GM19455 (cell line): ENCODE measurements at regions not wholly inside any gene's neighbourhood (a gene's known extent, or its start where the extent isn't known, plus 50 kb on each side); places are given as distances from the start of the nearest gene placed in this dataset.
"Not testable (repeated sequence)": the region's sequence is repeated elsewhere in the genome, so short reads cannot be mapped to it uniquely, and the experiment has no call there.

Source experiments
- ATAC-seq: cut with Tn5 transposase; IDR thresholded peaks from one replicate; pipeline ENCODE4 v1.9.1; 2021; ENCODE audit not compliant: unreplicated experiment

- no peak for ATAC-seq
Observed at GRCh38 chr12:83321971-83322370, 635.3 kb downstream of the TMTC2 start.

- no peak for ATAC-seq
Observed at GRCh38 chr12:83320350-83320749, 633.6 kb downstream of the TMTC2 start.

- ATAC-seq, result no peak
Observed at GRCh38 chr12:83318386-83319098, 631.8 kb downstream of the TMTC2 start.

- ATAC-seq, result no peak
Observed at GRCh38 chr12:83317595-83317994, 630.9 kb downstream of the TMTC2 start.

- no peak for ATAC-seq
Observed at GRCh38 chr12:83313827-83314226, 627.1 kb downstream of the TMTC2 start.

GRCh38 chr12:83313322-83313721 is 626.6 kb downstream of the TMTC2 start:
- no peak for ATAC-seq

- no peak for ATAC-seq
Observed at GRCh38 chr12:83276904-83277303, 590.2 kb downstream of the TMTC2 start.

- no peak for ATAC-seq
Observed at GRCh38 chr12:83271201-83271600, 584.5 kb downstream of the TMTC2 start.

GRCh38 chr12:83265808-83266207 is 579.1 kb downstream of the TMTC2 start:
- no peak for ATAC-seq

GRCh38 chr12:83261998-83262397 is 575.3 kb downstream of the TMTC2 start:
- ATAC-seq, result no peak

- not testable (repeated sequence) for ATAC-seq
Observed at GRCh38 chr12:83260126-83260525, 573.4 kb downstream of the TMTC2 start.

GRCh38 chr12:83257726-83258125 is 571.0 kb downstream of the TMTC2 start:
- ATAC-seq, result no peak

- ATAC-seq, result no peak
Observed at GRCh38 chr12:83256562-83256961, 569.9 kb downstream of the TMTC2 start.

- ATAC-seq, result no peak
Observed at GRCh38 chr12:83250866-83251265, 564.2 kb downstream of the TMTC2 start.

- ATAC-seq, result no peak
Observed at GRCh38 chr12:83245156-83245555, 558.5 kb downstream of the TMTC2 start.

GRCh38 chr12:83244001-83244400 is 557.3 kb downstream of the TMTC2 start:
- no peak for ATAC-seq

GRCh38 chr12:83233987-83234386 is 547.3 kb downstream of the TMTC2 start:
- ATAC-seq, result not testable (repeated sequence)

- not testable (repeated sequence) for ATAC-seq
Observed at GRCh38 chr12:83226960-83227359, 540.3 kb downstream of the TMTC2 start.

GRCh38 chr12:83225806-83226205 is 539.1 kb downstream of the TMTC2 start:
- ATAC-seq, result no peak

- no peak for ATAC-seq
Observed at GRCh38 chr12:83224012-83224411, 537.3 kb downstream of the TMTC2 start.

GRCh38 chr12:83220774-83221173 is 534.1 kb downstream of the TMTC2 start:
- ATAC-seq, result no peak

GRCh38 chr12:83216230-83216629 is 529.5 kb downstream of the TMTC2 start:
- no peak for ATAC-seq

GRCh38 chr12:83214185-83214584 is 527.5 kb downstream of the TMTC2 start:
- ATAC-seq, result no peak
